HG03521 (cell line): ENCODE measurements at regions not wholly inside any gene's neighbourhood (a gene's known extent, or its start where the extent isn't known, plus 50 kb on each side); places are given as distances from the start of the nearest gene placed in this dataset.
"Not testable (repeated sequence)": the region's sequence is repeated elsewhere in the genome, so short reads cannot be mapped to it uniquely, and the experiment has no call there.

Experiments
- ATAC-seq: cut with Tn5 transposase; IDR thresholded peaks from one replicate; pipeline ENCODE4 v1.9.1; 2021; ENCODE audit warnings: mild to moderate bottlenecking, moderate library complexity; ENCODE audit not compliant: unreplicated experiment

GRCh38 chr5:35561396-35561795 is 56.3 kb upstream of the SPEF2 start:
- ATAC-seq, result no peak

GRCh38 chr5:35557748-35558147 is 59.9 kb upstream of the SPEF2 start:
- ATAC-seq, result no peak

- no peak for ATAC-seq
Observed at GRCh38 chr5:35557199-35557598, 60.5 kb upstream of the SPEF2 start.

- no peak for ATAC-seq
Observed at GRCh38 chr5:35554016-35554415, 63.6 kb upstream of the SPEF2 start.

- ATAC-seq, result no peak
Observed at GRCh38 chr5:35545190-35545589, 72.5 kb upstream of the SPEF2 start.

- ATAC-seq, result no peak
Observed at GRCh38 chr5:35543408-35543807, 74.3 kb upstream of the SPEF2 start.

GRCh38 chr5:35540002-35540401 is 77.7 kb upstream of the SPEF2 start:
- no peak for ATAC-seq

- ATAC-seq, result no peak
Observed at GRCh38 chr5:35538198-35538931, 79.3 kb upstream of the SPEF2 start.

- ATAC-seq, result no peak
Observed at GRCh38 chr5:35533156-35533555, 84.5 kb upstream of the SPEF2 start.

- not testable (repeated sequence) for ATAC-seq
Observed at GRCh38 chr5:35531553-35531952, 86.1 kb upstream of the SPEF2 start.

GRCh38 chr5:35518104-35518503 is 99.6 kb upstream of the SPEF2 start:
- peak; percentile 82 for ATAC-seq

- ATAC-seq, result no peak
Observed at GRCh38 chr5:35516271-35516670, 101.4 kb upstream of the SPEF2 start.

- no peak for ATAC-seq
Observed at GRCh38 chr5:35513612-35514011, 104.1 kb upstream of the SPEF2 start.

- no peak for ATAC-seq
Observed at GRCh38 chr5:35502206-35502605, 115.5 kb upstream of the SPEF2 start.

GRCh38 chr5:35488791-35489190 is 128.9 kb upstream of the SPEF2 start:
- ATAC-seq, result no peak

GRCh38 chr5:35488055-35488454 is 129.6 kb upstream of the SPEF2 start:
- ATAC-seq, result no peak

GRCh38 chr5:35487233-35488025 is 130.2 kb upstream of the SPEF2 start:
- ATAC-seq, result no peak

GRCh38 chr5:35485487-35485886 is 132.2 kb upstream of the SPEF2 start:
- ATAC-seq, result no peak

- ATAC-seq, result no peak
Observed at GRCh38 chr5:35484241-35484640, 133.4 kb upstream of the SPEF2 start.

GRCh38 chr5:35483780-35484179 is 133.9 kb upstream of the SPEF2 start:
- no peak for ATAC-seq

GRCh38 chr5:35483191-35483590 is 134.5 kb upstream of the SPEF2 start:
- ATAC-seq, result no peak

- no peak for ATAC-seq
Observed at GRCh38 chr5:35482167-35482755, 135.4 kb upstream of the SPEF2 start.
